Hepatic stellate cell (primary cell): ENCODE measurements at regions not wholly inside any gene's neighbourhood (a gene's known extent, or its start where the extent isn't known, plus 50 kb on each side); places are given as distances from the start of the nearest gene placed in this dataset.

ENCODE experiments used
- DNase-seq: peaks from one replicate; pipeline ENCODE4 v3.0.0; 2011; ENCODE audit warnings: low spot score

DNA sequence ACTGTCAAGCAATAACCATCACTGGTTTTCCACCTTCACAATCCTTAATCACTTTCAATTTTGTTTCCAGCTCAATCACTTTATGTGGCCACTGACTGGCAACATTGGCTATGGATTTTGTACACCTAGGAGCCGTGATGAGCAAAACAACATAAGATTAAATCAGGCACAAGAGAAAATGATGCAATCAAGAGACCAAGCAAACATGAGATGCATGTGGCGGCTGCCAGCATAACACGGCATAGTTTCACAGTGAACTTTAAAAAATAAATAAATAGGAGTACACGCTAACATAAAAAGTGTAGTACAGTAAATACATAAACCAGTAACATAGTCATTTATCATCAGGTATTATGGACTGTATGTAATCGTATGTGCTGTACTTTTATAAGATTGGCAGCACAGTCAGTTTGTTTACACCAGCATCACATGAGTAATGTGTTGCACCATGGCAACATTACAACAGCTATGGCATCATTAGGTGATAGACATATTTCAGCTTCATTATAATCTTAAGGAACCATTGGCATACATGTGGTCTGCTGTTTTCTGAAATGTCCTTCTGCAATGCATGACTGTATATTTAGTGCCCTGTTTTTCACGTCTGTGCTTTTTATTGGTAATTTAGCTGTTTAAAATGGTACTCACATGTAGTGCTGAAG lies 83.3 kb upstream of the PRDM11 start:
- no peak for DNase-seq

DNA sequence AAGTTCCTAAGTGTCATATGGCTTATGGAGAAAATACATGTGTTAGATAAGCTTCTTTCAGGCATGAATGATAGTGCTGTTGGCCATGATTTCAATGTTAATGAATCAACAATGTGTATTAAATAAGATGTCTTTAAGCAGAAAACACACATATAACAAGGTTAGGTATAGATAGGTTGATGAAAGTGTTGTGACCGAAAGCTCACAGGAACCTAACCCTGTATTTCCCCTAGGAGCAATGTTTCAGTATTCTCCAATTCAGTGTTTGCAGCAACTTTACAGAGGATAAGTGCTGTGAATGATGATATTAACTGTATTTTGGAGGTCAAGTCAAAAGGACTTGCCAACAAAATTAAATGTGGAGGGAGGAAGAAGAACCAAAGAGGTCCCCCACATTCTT lies 82.8 kb upstream of the PRDM11 start:
- DNase-seq: no peak

GRCh38 chr11:45067966-45068365 lies 78.5 kb upstream of the PRDM11 start:
- DNase-seq: no peak

DNA sequence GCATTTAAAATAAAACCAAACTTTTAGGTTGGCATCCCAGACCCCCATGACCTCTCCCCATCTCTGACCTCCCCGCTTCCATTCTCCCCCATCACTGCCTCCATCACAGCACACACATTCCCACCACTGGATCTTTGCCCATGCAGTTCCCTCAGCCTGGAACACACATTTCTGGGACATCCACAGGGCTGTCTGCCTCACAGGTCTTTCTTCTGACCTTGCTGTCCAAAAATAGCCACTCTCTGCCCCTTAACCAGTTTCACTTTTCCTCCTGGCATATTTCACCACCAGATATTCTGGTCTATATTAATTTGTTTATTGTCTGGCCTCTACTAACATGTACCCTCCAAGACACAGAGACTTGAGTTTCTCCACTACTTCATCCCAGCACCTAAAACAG lies 75.2 kb upstream of the PRDM11 start:
- no peak for DNase-seq

DNA sequence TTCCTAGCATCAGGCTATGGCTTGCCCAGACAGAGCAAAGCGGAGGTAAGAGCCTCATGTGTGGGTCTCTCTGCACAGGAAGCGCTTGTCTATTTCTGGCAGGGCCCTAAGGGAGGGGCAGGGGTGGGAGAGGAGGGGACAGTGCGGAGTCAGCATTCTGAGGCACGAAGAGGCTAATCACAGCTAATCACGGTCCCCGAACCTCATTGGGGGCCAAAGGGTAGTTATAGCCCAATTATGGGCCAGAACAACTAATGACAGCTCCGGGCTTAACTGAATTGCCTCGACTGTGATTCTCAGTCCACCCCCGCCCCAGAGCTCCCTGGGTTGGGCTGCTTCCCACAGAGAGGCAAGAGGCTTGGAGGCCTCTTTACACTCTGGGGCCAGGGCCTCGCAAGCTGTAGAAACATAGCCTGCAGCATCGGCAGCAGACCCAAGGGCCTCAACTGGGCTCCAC lies 72.7 kb upstream of the PRDM11 start:
- DNase-seq: no peak

DNA sequence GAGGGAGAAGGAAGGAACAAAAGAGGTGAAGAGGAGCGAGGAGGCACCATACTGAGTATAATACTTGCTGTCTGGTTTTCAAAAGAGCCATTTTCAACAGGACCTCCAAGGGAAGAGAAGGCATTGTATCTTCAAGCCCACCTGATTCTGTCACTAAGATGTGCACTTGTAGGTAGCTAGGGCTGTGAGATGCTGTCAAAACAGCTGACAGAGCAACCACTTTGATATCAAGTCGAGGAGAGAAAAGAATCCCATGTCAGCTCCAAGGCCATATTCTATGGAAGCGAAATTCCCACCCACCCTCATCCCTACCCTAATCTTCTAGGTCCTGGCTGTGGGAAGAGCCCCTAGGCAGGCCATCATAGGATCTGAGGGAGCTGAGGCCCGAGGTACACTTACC lies 70.9 kb upstream of the PRDM11 start:
- DNase-seq: no peak

- no peak for DNase-seq
These were observed 70.5 kb upstream of the PRDM11 start for GRCh38 chr11:45075952-45076351.

DNA sequence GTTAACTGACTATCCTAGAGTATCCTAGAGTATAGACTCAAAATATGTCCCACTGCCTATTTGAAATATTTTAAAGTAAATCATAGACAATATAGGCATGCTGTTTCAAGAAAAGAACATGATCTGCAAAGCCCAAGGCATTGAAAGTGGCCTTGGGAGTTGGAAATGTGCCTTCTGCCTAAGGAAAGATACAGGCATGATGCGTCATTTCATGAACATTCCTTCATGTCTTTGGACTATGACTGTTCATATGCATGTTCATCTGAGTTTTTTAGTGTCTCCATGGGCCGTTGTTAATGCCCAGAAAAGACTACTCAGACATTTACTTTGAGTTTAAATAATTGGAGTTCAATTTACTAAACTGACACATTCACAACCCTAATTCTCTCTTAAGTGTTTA lies 69.7 kb upstream of the PRDM11 start:
- DNase-seq: no peak

DNA sequence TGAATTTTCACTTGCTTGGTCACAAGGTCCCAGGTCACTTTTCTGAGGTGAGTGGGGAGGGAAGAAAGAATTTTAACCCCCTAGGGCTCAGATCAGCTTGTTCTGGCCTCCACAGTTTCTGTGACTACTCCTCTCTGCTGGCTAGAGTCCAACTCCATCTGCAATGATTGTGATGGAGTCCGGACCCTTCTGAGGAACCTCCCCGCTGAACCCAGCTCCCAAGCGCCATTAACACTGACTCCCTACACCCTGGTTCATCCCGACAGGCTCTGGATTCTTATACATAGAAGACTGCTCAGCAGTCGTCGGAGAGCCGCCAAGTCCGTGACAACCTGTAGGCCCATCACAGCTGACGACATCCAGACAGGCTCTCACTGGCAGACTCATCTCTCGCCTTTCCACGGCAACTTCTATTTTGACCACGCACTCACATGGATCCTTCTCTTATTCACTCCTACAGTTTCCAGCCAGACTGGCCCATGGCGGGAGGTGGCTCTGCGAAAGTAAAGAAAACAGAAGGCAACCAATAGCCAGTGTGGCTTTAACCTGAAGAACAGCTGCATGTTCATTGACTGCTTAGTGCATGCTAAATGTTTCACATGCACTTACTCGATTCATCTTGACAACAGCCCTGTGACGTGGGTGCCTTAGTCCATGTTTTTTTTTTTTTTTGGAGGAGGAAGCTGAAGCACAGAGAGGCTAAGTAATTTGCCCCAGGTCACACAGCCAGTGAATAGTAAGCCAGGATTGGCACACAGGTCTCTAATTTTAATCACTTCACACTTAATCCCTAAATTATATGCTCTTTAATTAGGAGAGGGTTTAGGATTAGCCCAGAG lies 68.0 kb upstream of the PRDM11 start:
- DNase-seq: peak; percentile 90

GRCh38 chr11:45079075-45079444 lies 67.4 kb upstream of the PRDM11 start:
- peak; percentile 68 for DNase-seq

DNA sequence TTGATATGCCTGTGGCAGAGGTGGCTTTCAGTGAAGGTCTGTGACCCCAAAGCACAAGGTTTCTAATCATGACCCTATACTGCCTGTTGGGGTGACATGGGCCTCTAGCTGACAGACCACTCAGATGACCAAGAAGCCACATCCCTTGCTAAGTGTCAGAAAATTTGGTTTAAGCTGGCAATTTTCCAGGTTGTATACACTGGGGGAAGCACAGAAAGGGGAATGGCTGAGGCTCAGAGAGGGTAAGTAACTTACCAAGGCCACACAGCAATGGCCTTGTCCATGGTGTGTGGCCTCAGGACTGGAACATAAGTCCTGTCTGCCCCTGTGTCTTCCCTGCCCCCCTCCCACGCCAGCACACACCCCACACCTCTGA lies 66.9 kb upstream of the PRDM11 start:
- DNase-seq: no peak

DNA sequence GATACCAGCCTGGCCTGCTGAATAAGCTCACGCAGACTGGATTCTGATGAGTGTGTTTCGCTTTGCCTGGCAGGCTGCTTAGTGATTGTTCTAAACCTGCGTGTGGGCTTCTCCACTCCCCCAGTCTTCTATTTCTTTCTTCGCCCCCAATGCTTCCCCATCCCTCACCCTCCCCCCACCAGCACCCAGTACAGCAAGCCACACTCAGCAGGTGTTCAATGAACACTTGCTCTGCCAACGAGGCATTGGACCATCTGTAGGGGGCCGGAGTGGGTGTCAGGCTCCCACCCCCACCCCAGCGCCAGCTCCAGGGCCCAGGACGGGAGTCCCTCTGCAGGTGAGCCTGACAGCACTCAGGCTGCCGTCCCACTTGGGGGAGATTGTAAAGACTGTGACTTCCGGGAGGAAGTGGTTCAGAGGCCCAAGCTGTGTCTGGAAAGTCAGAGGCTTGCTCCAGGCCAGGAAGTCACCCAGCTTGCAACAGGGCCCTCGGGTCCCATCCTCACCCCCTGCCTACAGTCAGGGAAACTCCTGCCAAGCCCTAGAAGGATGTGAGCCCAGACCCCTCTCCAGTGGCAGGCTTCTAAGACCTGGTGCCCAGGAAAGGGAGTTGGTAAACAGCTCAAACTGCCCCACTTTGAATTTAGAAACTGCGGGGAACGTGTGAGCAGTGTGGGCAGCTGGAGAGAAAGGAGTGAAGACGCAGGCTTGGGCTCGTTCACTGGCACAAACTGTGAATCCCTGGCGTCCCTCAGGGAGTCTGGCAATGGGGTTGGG lies 66.3 kb upstream of the PRDM11 start:
- no peak for DNase-seq

DNA sequence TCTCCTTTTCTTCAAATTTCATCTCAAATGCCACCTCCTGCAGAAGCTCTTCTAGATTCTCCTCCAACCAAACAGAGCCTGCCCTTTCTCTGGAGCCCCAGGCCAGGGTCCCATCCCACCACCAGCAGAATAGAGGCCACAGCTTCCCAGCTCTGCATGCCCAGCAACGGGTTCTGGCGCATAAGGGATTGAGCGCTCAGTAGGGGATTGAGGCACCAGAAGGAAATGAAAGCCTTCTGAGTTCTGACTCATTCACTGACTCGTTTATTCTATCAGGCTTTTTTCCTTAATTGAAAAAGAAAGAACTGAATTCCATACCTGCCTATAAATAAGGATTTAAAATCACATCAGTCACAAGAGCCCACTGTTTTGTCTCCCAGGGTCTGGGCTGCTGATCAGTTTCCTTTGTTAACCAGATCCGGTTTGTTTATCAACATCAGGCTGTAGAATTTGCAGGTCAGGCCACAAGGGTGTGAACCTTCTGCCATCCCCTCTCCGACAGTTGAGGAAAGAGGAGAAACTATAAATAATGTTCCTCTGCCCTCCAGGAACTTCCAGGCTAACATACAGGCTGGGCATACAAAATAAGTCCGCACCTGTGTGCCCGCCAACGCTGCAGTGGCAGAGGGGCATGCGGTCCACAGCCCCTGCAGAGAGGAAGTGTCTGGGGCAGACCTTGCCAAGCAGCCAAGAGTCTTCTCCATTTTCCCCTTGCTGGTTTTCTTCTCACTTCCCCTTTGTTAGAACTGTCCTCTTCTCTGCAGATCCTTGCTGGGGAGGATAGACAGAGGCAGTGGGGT lies 63.5 kb upstream of the PRDM11 start:
- no peak for DNase-seq

GRCh38 chr11:45083544-45084087 lies 62.8 kb upstream of the PRDM11 start:
- DNase-seq: no peak

DNA sequence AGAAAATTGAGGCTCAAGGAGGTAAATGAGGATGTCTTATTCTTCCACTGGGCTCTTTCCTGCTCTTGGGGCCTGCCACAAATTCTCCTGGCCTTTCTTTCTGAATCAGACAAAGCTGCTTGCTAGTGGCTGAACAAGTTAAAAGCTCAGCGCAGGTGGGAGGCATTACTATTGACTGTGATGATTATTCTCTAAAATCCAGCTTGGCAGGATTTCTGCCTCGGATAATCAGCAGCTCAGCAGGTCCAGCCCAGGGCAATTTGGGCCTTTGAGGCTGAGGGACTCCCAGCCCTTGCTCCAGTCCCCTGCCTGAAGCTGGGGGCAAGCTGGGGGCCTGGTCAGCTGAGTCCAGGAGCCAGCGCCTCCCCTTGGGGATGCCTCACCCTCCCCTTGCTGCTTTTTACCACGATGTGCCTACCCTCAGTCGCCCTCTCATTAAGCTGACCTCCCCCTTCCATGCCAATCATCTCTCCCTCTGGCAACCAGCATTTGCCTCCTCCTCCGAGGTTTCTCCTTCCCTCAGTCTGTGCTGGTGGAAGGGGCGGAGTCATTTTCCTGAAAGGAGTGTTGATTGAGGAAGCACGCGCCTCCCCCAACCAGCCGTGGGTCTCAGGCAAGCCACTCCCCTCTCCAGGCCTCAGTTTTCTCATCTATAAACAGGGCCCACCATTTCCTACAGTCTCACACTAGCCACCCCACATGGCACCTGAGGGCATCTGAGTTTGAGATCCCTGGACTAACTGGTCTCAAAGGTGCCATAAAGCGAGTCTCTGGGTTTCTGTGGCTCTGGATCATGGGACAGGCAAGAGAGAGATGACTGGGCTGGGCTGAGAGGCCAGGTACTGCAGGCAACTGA lies 60.6 kb upstream of the PRDM11 start:
- no peak for DNase-seq

DNA sequence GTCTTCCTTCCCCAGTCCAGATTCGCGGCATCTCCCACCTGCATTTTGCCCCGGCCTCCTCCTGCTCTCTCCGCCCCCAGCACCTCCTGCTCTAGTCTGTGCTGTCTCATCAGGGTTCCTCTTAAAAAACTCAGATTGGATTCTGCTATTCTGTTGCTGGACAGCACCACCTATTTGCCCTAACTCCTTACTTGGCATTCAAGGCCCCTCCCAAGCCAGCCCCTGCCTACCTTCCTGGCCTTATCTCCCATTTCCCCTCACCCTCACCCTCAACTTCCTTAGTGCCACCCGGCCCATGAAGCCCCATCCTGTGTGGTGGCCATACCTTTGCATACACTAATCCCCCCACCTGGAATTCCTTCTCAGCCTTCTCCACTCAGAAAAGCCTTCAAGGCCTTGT lies 59.9 kb upstream of the PRDM11 start:
- no peak for DNase-seq

- DNase-seq: peak; percentile 75
These were observed 59.1 kb upstream of the PRDM11 start for GRCh38 chr11:45087086-45087899.

GRCh38 chr11:45087900-45088160 lies 58.6 kb upstream of the PRDM11 start:
- no peak for DNase-seq

- DNase-seq: peak; percentile 81
These were observed 57.2 kb upstream of the PRDM11 start for GRCh38 chr11:45089251-45089650.
